Lower lobe of right lung (tissue), 2 donors: ENCODE measurements at regions not wholly inside any gene's neighbourhood (a gene's known extent, or its start where the extent isn't known, plus 50 kb on each side); places are given as distances from the start of the nearest gene placed in this dataset.

Experiments
- ATAC-seq, 2 donors: fragments of 200-7000 bp; cut with Tn5 transposase; one replicate each; pipeline ENCODE4 v1.9.1; 2020 to 2022; ENCODE audit warnings: mild to moderate bottlenecking in 2 of 2, moderate library complexity in 2 of 2
- DNase-seq: peaks from one replicate; pipeline ENCODE4 v3.0.0-alpha.2; 2020
- H3K27ac ChIP-seq: fragments of 200-600 bp; one replicate; pipeline ENCODE4 v1.8.0; 2022
- H3K27me3 ChIP-seq: fragments of 200-600 bp; one replicate; pipeline ENCODE4 v1.8.0; 2022; ENCODE audit warnings: low read depth
- H3K36me3 ChIP-seq: fragments of 200-600 bp; one replicate; pipeline ENCODE4 v1.8.0; 2022; ENCODE audit warnings: mild to moderate bottlenecking
- H3K4me1 ChIP-seq: fragments of 200-600 bp; one replicate; pipeline ENCODE4 v1.8.0; 2022
- H3K4me3 ChIP-seq: fragments of 200-600 bp; one replicate; pipeline ENCODE4 v1.8.0; 2022; ENCODE audit warnings: mild to moderate bottlenecking
- H3K9me3 ChIP-seq: fragments of 200-600 bp; one replicate; pipeline ENCODE4 v1.8.0; 2022
- intact Hi-C: fragments of 100-400 bp; cut with DNase I; formaldehyde crosslinking; loops from one replicate; pipeline ENCODE4 v1.11.0; 2022
- TF ChIP-seq, protein P1 (sequence below): fragments of 200-600 bp; IDR thresholded peaks from one replicate; pipeline ENCODE4 v1.8.0; 2022; ENCODE audit warnings: antibody characterized with exemption, mild to moderate bottlenecking
- donor health status: DM: no; HTN: yes; CAD: no; lungs with severe emphysema.

- no peak for ATAC-seq
- no peaks in the 10 kb centered on the region for H3K27me3 ChIP-seq
- intact Hi-C loops = no loop called here
Measured at GRCh38 chr1:71153826-71154225, 73.0 kb upstream of the ZRANB2 start.

DNA sequence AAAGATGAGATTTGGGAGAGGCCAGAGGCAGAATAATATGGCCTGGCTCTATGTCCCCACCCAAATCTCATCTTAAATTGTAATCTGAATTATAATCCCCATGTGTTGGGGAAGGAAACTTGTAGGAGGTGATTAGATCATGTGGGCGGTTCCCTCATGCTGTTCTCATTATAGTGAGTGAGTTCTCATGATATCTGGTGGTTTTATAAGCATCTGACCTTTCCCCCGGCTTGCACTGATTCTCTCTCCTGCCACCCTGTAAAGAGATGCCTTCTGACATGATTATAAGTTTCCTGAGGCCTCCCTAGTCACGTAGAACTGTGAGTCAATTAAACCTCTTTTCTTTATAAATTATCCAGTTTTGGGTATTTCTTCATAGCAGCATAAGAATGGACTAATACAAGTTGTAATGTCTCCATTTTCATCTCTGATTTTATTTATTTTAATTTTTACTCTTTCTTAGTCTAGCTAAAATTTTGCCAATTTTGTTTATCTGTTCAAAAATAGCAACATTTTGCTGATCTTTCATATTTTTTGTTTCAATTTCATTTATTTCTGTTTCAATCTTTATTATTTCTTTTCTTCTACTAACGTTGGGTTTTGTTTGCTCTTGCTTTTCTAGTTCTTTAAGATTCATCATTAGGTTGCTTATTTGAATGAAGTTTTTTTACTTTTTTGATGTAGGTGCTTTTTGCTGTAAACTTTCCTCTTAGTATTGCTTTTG, 67.0 kb upstream of the ZRANB2 start:
- Histone ChIP-seq H3K36me3 (no peaks in the 10 kb centered on the region), H3K4me1 (no peaks in the 10 kb centered on the region), H3K27ac (no peak overlapping the region), H3K9me3 (no peaks in the 10 kb centered on the region), H3K4me3 (no peak overlapping the region), H3K27me3 (no peaks in the 10 kb centered on the region)
- no peak for DNase-seq
- ATAC-seq = no peak
- intact Hi-C loops = no loop called here
- TF ChIP-seq, protein P1, sequence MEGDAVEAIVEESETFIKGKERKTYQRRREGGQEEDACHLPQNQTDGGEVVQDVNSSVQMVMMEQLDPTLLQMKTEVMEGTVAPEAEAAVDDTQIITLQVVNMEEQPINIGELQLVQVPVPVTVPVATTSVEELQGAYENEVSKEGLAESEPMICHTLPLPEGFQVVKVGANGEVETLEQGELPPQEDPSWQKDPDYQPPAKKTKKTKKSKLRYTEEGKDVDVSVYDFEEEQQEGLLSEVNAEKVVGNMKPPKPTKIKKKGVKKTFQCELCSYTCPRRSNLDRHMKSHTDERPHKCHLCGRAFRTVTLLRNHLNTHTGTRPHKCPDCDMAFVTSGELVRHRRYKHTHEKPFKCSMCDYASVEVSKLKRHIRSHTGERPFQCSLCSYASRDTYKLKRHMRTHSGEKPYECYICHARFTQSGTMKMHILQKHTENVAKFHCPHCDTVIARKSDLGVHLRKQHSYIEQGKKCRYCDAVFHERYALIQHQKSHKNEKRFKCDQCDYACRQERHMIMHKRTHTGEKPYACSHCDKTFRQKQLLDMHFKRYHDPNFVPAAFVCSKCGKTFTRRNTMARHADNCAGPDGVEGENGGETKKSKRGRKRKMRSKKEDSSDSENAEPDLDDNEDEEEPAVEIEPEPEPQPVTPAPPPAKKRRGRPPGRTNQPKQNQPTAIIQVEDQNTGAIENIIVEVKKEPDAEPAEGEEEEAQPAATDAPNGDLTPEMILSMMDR = no peak

More at GRCh38 chr1:71153826-71154225, 73.0 kb upstream of the ZRANB2 start:
- H3K9me3 ChIP-seq = no peaks in the 10 kb centered on the region
- TF ChIP-seq, protein P1 = no peak
- H3K27ac ChIP-seq = no peak overlapping the region
- no peak overlapping the region for H3K4me3 ChIP-seq
- H3K4me1 ChIP-seq = peaks cover 12% of the 10 kb centered on the region
- no peaks in the 10 kb centered on the region for H3K36me3 ChIP-seq
- DNase-seq = no peak

- TF ChIP-seq, protein P1 = no peak
- intact Hi-C loops = no loop called here
- H3K27me3 ChIP-seq = no peaks in the 10 kb centered on the region
- ATAC-seq (no peak), DNase-seq (no peak)
- no peaks in the 10 kb centered on the region for H3K36me3 ChIP-seq
- no peak overlapping the region for H3K4me3 ChIP-seq
- H3K27ac ChIP-seq = no peak overlapping the region
- peaks cover 28% of the 10 kb centered on the region for H3K9me3 ChIP-seq
- no peaks in the 10 kb centered on the region for H3K4me1 ChIP-seq
Measured at GRCh38 chr1:71135571-71135970, 54.7 kb upstream of the ZRANB2 start.
